ENCODE measurements at regions not wholly inside any gene's neighbourhood (a gene's known extent, or its start where the extent isn't known, plus 50 kb on each side); places are given as distances from the start of the nearest gene placed in this dataset.

GRCh38 chr2:151030663-151031230, 230.9 kb downstream of the RBM43 start:
- TF ChIP-seq CTCF (IDR thresholded peaks at IDR 0.05; ENCODE audit: low read depth, low read length, missing input control) (no peak), JUND (IDR thresholded peaks at IDR 0.05) (no peak), ATF3 (IDR thresholded peaks at IDR 0.05) (no peak), SP1 (IDR thresholded peaks at IDR 0.05) (no peak), YY1 (IDR thresholded peaks at IDR 0.05) (no peak), RAD21 (IDR thresholded peaks at IDR 0.05) (no peak), GABPA (IDR thresholded peaks at IDR 0.05 in 1 of 2, conservative IDR thresholded peaks at IDR 0.05 in 1 of 2) (no peak), ZBTB33 (IDR thresholded peaks at IDR 0.05) (no peak), REST (IDR thresholded peaks at IDR 0.05) (no peak), EGR1 (IDR thresholded peaks at IDR 0.05; ENCODE audit: low read depth in 2 of 2) (no peak), FOXA1 (IDR thresholded peaks at IDR 0.05) (no peak), MAX (IDR thresholded peaks at IDR 0.05) (no peak), TAF1 (conservative IDR thresholded peaks at IDR 0.05) (no peak), NR2F2 (IDR thresholded peaks at IDR 0.05) (no peak)

All from liver (tissue), 3 donors.